ENCODE measurements at regions not wholly inside any gene's neighbourhood (a gene's known extent, or its start where the extent isn't known, plus 50 kb on each side); places are given as distances from the start of the nearest gene placed in this dataset.

DNA sequence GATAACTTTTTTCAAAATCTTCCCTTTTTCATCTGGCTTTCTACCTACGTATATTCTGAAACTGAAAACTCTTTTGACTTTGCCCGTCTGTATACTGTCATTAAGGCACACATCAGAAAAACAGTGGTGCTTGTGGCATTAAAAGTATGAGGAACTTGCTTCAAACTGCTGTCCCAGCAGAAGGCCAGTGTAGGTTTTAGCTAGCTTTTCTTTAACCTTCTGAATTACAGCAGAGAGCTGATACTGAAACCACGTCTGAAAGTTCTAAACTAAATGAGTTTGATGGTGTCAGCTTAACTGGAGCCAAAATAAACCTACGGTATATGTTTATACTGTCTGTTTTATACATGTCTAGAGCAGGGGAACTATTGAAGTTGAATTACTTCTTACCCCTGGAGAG lies 283.4 kb downstream of the TFEC start:
- Histone ChIP-seq H3K18ac (ENCODE audit: low read length) (no peak overlapping the region), H3K56ac (ENCODE audit: low read length) (no peak overlapping the region), H2AK5ac (ENCODE audit: low read length) (no peak overlapping the region), H2BK120ac (ENCODE audit: low read depth, low read length) (no peak overlapping the region), H3K36me3 (ENCODE audit: control insufficient read depth, insufficient read depth, low read length) (no peaks in the 10 kb centered on the region), H3K4me2 (ENCODE audit: low read length) (no peak overlapping the region), H4K5ac (ENCODE audit: low read length) (no peak overlapping the region), H4K8ac (ENCODE audit: low read depth, low read length) (no peak overlapping the region), H3K79me1 (ENCODE audit: low read length) (no peaks in the 10 kb centered on the region), H2BK5ac (ENCODE audit: low read length) (no peak overlapping the region), H3K27ac (ENCODE audit: low read depth, low read length) (no peak overlapping the region), H3K4me1 (ENCODE audit: control insufficient read depth, low read depth, low read length) (no peaks in the 10 kb centered on the region), H3K4me3 (ENCODE audit: low read length) (no peak overlapping the region), H3K4ac (ENCODE audit: low read depth, low read length) (no peak overlapping the region), H3K79me2 (ENCODE audit: control insufficient read depth, insufficient read depth, low read length) (no peaks in the 10 kb centered on the region), H3K9ac (ENCODE audit: low read length) (no peak overlapping the region), H3K23ac (ENCODE audit: low read length) (no peak overlapping the region), H2BK15ac (replicated peaks; ENCODE audit: low read depth) (no peak overlapping the region), H3K27me3 (ENCODE audit: insufficient read depth, low read length, poor library complexity) (no peaks in the 10 kb centered on the region)
- no peak for DNase-seq
- WGBS (ENCODE audit: extremely low coverage, insufficient coverage, low lambda C conversion rate), result no CpG with 5 or more reads among the region's 4 CpGs

DNA sequence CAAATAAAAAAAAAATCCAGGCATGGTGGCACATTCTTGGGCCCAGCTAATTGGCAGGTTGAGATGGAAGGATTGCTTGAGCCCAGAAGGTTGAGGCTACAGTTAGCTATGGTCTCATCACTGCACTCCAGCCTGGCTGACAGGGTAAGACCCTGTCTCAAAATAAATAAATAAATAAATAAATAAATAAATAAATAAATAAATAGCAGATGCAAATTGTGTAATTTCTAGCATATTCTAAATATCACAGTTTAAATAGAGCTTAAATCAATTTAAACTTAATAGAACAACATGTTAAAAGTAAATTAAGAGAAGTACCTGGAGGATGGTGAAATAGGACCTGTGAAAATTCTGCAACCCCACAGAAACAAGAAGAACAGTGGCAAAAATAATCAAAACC lies 290.5 kb downstream of the TFEC start:
- Histone ChIP-seq H3K18ac (ENCODE audit: low read length) (no peak overlapping the region), H3K9ac (ENCODE audit: low read length) (no peak overlapping the region), H3K36me3 (ENCODE audit: control insufficient read depth, insufficient read depth, low read length) (no peaks in the 10 kb centered on the region), H3K4me1 (ENCODE audit: control insufficient read depth, low read depth, low read length) (no peaks in the 10 kb centered on the region), H2BK15ac (replicated peaks; ENCODE audit: low read depth) (no peak overlapping the region), H2AK5ac (ENCODE audit: low read length) (no peak overlapping the region), H3K79me1 (ENCODE audit: low read length) (no peaks in the 10 kb centered on the region), H3K27ac (ENCODE audit: low read depth, low read length) (no peak overlapping the region), H4K8ac (ENCODE audit: low read depth, low read length) (no peak overlapping the region), H3K4me2 (ENCODE audit: low read length) (no peak overlapping the region), H3K56ac (ENCODE audit: low read length) (no peak overlapping the region), H2BK5ac (ENCODE audit: low read length) (no peak overlapping the region), H2BK120ac (ENCODE audit: low read depth, low read length) (no peak overlapping the region), H3K23ac (ENCODE audit: low read length) (no peak overlapping the region), H3K79me2 (ENCODE audit: control insufficient read depth, insufficient read depth, low read length) (no peaks in the 10 kb centered on the region), H3K4ac (ENCODE audit: low read depth, low read length) (no peak overlapping the region), H3K4me3 (ENCODE audit: low read length) (no peak overlapping the region), H3K27me3 (ENCODE audit: insufficient read depth, low read length, poor library complexity) (no peaks in the 10 kb centered on the region), H4K5ac (ENCODE audit: low read length) (no peak overlapping the region)
- DNase-seq, result no peak

DNA sequence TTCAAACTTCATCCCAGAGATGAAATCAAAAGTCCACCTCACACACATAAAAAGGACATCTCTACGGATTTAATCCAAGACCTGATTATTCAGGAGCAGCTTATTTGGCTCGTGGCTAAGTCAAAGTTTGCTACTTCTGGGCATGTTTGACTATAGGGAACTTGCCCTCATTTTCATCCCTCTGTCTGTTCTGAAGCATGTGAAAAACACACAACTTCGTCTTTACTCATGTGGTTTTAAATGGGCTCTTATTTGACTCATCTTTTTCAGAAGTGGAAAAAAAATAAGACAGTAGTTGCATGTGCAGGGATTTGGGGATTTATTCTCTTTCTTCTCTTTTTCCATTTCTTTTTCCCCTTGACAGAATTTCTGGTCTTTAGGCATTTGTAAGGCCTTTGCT lies 295.9 kb downstream of the TFEC start:
- Histone ChIP-seq H2AK5ac (ENCODE audit: low read length) (no peak overlapping the region), H3K79me2 (ENCODE audit: control insufficient read depth, insufficient read depth, low read length) (no peaks in the 10 kb centered on the region), H3K4me1 (ENCODE audit: control insufficient read depth, low read depth, low read length) (no peaks in the 10 kb centered on the region), H3K4me2 (ENCODE audit: low read length) (no peak overlapping the region), H3K56ac (ENCODE audit: low read length) (no peak overlapping the region), H3K9ac (ENCODE audit: low read length) (no peak overlapping the region), H3K79me1 (ENCODE audit: low read length) (no peaks in the 10 kb centered on the region), H3K4me3 (ENCODE audit: low read length) (no peak overlapping the region), H2BK120ac (ENCODE audit: low read depth, low read length) (no peak overlapping the region), H3K4ac (ENCODE audit: low read depth, low read length) (no peak overlapping the region), H4K8ac (ENCODE audit: low read depth, low read length) (no peak overlapping the region), H3K27me3 (ENCODE audit: insufficient read depth, low read length, poor library complexity) (no peaks in the 10 kb centered on the region), H3K23ac (ENCODE audit: low read length) (no peak overlapping the region), H2BK15ac (replicated peaks; ENCODE audit: low read depth) (no peak overlapping the region), H3K27ac (ENCODE audit: low read depth, low read length) (no peak overlapping the region), H2BK5ac (ENCODE audit: low read length) (no peak overlapping the region), H3K18ac (ENCODE audit: low read length) (no peak overlapping the region), H3K36me3 (ENCODE audit: control insufficient read depth, insufficient read depth, low read length) (no peaks in the 10 kb centered on the region), H4K5ac (ENCODE audit: low read length) (no peak overlapping the region)
- no CpG with 5 or more reads among the region's 3 CpGs for WGBS (ENCODE audit: extremely low coverage, insufficient coverage, low lambda C conversion rate)
- DNase-seq, result no peak

DNA sequence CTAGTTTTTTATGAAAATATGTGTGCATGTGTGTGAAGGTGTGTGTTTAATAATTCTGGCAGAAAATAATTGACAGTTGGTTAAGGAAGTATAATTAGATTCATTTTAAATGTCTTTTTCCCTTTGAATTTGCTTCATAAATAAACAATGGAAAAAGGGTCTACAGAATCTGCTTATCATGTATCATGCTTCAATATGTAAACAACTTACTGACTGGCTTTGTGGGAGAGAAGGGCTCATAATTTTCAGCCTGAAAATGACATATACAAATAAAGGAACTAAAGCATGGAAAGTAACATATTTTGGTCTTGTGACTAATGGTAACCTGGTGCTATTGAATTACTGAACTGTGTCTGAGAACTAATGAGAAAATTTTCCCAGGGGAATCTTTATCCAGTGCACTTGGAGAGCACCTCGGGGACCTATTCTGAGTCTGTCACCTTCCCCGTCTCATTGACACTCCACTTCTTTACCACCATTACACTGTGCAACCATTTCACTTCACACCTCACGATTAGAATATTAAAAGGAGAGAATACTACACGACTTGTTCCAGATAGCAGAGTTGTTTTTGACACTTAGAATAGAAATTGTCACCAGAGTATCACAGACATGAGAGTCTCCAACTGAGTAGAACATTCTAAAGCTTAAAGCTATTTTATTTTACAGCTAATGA lies 298.6 kb downstream of the TFEC start:
- no peak overlapping the region for H3K9ac ChIP-seq (ENCODE audit: low read length)
- H4K8ac ChIP-seq (ENCODE audit: low read depth, low read length), result no peak overlapping the region
- DNase-seq, result peak; percentile 4
- no peak overlapping the region for H3K4me2 ChIP-seq (ENCODE audit: low read length)
- no peaks in the 10 kb centered on the region for H3K79me2 ChIP-seq (ENCODE audit: control insufficient read depth, insufficient read depth, low read length)
- no peak overlapping the region for H2AK5ac ChIP-seq (ENCODE audit: low read length)
- H2BK5ac ChIP-seq (ENCODE audit: low read length), result no peak overlapping the region
- no peak overlapping the region for H3K56ac ChIP-seq (ENCODE audit: low read length)
- no peak overlapping the region for H3K4ac ChIP-seq (ENCODE audit: low read depth, low read length)
- H3K4me1 ChIP-seq (ENCODE audit: control insufficient read depth, low read depth, low read length), result no peaks in the 10 kb centered on the region
- no peak overlapping the region for H3K23ac ChIP-seq (ENCODE audit: low read length)
- H3K27me3 ChIP-seq (ENCODE audit: insufficient read depth, low read length, poor library complexity), result no peaks in the 10 kb centered on the region
- no peak overlapping the region for H3K27ac ChIP-seq (ENCODE audit: low read depth, low read length)
- H3K4me3 ChIP-seq (ENCODE audit: low read length), result no peak overlapping the region
- H3K36me3 ChIP-seq (ENCODE audit: control insufficient read depth, insufficient read depth, low read length), result no peaks in the 10 kb centered on the region
- no peaks in the 10 kb centered on the region for H3K79me1 ChIP-seq (ENCODE audit: low read length)
- WGBS (ENCODE audit: extremely low coverage, insufficient coverage, low lambda C conversion rate), result no CpG with 5 or more reads among the region's 4 CpGs
- H4K5ac ChIP-seq (ENCODE audit: low read length), result no peak overlapping the region
- H2BK120ac ChIP-seq (ENCODE audit: low read depth, low read length), result no peak overlapping the region
- H3K18ac ChIP-seq (ENCODE audit: low read length), result no peak overlapping the region
- H2BK15ac ChIP-seq (replicated peaks; ENCODE audit: low read depth), result no peak overlapping the region

DNA sequence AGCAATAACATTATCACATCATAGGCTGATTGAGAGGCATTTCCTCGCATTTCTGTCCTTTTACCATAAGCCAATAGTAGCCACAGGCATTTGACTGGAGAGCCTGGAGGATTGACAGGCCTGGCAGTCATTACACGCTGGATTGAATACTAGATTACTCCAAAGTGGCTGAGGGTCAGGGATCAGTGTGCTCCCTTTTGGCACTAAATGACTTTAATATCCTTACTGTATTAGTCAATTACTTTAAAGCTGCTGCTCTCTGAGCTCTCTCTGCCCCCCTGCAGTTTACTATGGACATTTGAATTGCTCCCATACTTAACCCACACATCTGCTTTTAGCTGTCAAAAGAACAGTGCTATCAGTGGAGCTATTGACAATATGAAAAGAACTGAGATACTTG lies 302.0 kb downstream of the TFEC start:
- H3K79me1 ChIP-seq (ENCODE audit: low read length), result no peaks in the 10 kb centered on the region
- no peak overlapping the region for H2BK5ac ChIP-seq (ENCODE audit: low read length)
- H3K56ac ChIP-seq (ENCODE audit: low read length), result no peak overlapping the region
- H3K27ac ChIP-seq (ENCODE audit: low read depth, low read length), result no peak overlapping the region
- H3K27me3 ChIP-seq (ENCODE audit: insufficient read depth, low read length, poor library complexity), result no peaks in the 10 kb centered on the region
- no peak overlapping the region for H2BK15ac ChIP-seq (replicated peaks; ENCODE audit: low read depth)
- H3K36me3 ChIP-seq (ENCODE audit: control insufficient read depth, insufficient read depth, low read length), result no peaks in the 10 kb centered on the region
- no peak overlapping the region for H3K9ac ChIP-seq (ENCODE audit: low read length)
- H3K18ac ChIP-seq (ENCODE audit: low read length), result no peak overlapping the region
- H3K4me1 ChIP-seq (ENCODE audit: control insufficient read depth, low read depth, low read length), result no peaks in the 10 kb centered on the region
- H4K5ac ChIP-seq (ENCODE audit: low read length), result no peak overlapping the region
- no peaks in the 10 kb centered on the region for H3K79me2 ChIP-seq (ENCODE audit: control insufficient read depth, insufficient read depth, low read length)
- no peak overlapping the region for H3K4me2 ChIP-seq (ENCODE audit: low read length)
- no peak overlapping the region for H2BK120ac ChIP-seq (ENCODE audit: low read depth, low read length)
- H2AK5ac ChIP-seq (ENCODE audit: low read length), result no peak overlapping the region
- no CpG with 5 or more reads among the region's 2 CpGs for WGBS (ENCODE audit: extremely low coverage, insufficient coverage, low lambda C conversion rate)
- no peak overlapping the region for H3K23ac ChIP-seq (ENCODE audit: low read length)
- DNase-seq, result no peak
- H4K8ac ChIP-seq (ENCODE audit: low read depth, low read length), result no peak overlapping the region
- no peak overlapping the region for H3K4ac ChIP-seq (ENCODE audit: low read depth, low read length)
- no peak overlapping the region for H3K4me3 ChIP-seq (ENCODE audit: low read length)

DNA sequence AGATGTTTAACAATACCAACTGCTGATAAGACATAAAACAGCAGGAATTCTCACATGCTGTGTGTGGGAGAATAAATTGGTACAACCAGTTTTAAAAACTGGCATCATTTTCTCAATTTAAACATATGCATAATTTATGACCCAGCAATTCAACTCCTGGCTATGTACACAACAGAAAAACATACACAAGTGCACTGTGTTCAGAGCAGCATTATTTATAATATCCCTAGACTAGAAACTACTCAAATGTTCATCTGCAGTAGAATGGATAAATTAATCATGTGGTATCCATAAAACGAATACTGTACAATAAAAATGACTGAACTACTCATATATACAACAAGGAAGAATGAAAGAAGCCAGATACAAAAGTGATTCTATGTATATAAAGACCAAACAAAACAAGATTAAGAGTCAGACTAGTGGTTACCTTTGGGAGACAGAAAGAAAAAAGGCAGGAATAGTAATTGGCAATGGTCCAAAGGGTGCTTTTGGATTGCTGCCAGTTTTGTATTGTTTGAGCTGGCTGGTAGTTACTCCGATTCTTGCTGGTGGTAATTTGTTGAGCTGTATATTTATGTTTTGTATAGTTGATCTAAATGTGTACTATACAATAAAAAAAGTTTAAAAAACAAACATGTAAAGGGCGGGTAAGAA lies 306.0 kb downstream of the TFEC start:
- Histone ChIP-seq H2BK15ac (replicated peaks; ENCODE audit: low read depth) (no peak overlapping the region), H3K27me3 (ENCODE audit: insufficient read depth, low read length, poor library complexity) (no peaks in the 10 kb centered on the region), H3K4ac (ENCODE audit: low read depth, low read length) (no peak overlapping the region), H2BK120ac (ENCODE audit: low read depth, low read length) (no peak overlapping the region), H3K18ac (ENCODE audit: low read length) (no peak overlapping the region), H2BK5ac (ENCODE audit: low read length) (no peak overlapping the region), H3K27ac (ENCODE audit: low read depth, low read length) (no peak overlapping the region), H3K23ac (ENCODE audit: low read length) (no peak overlapping the region), H3K79me1 (ENCODE audit: low read length) (no peaks in the 10 kb centered on the region), H4K5ac (ENCODE audit: low read length) (no peak overlapping the region), H3K56ac (ENCODE audit: low read length) (no peak overlapping the region), H2AK5ac (ENCODE audit: low read length) (no peak overlapping the region), H3K79me2 (ENCODE audit: control insufficient read depth, insufficient read depth, low read length) (no peaks in the 10 kb centered on the region), H3K4me1 (ENCODE audit: control insufficient read depth, low read depth, low read length) (no peaks in the 10 kb centered on the region), H4K8ac (ENCODE audit: low read depth, low read length) (no peak overlapping the region), H3K4me3 (ENCODE audit: low read length) (no peak overlapping the region), H3K36me3 (ENCODE audit: control insufficient read depth, insufficient read depth, low read length) (no peaks in the 10 kb centered on the region), H3K4me2 (ENCODE audit: low read length) (no peak overlapping the region), H3K9ac (ENCODE audit: low read length) (no peak overlapping the region)
- no CpG with 5 or more reads among the region's 3 CpGs for WGBS (ENCODE audit: extremely low coverage, insufficient coverage, low lambda C conversion rate)
- no peak for DNase-seq

All from mesendoderm (in vitro differentiated cells).